ENCODE measurements at regions not wholly inside any gene's neighbourhood (a gene's known extent, or its start where the extent isn't known, plus 50 kb on each side); places are given as distances from the start of the nearest gene placed in this dataset.

GRCh38 chr11:28582506-28582905 is 474.3 kb downstream of the METTL15 start:
- H3K4me3 ChIP-seq (ENCODE audit: control insufficient read depth, low read depth, low read length): no peak overlapping the region
- DNase-seq (ENCODE audit: low read depth): no peak
- no peak for TF ChIP-seq CTCF (IDR thresholded peaks at IDR 0.05; ENCODE audit: control insufficient read depth, insufficient read depth, low read depth, low read length, missing control alignments)

GRCh38 chr11:28581286-28582242 is 473.4 kb downstream of the METTL15 start:
- TF ChIP-seq CTCF (IDR thresholded peaks at IDR 0.05; ENCODE audit: control insufficient read depth, insufficient read depth, low read depth, low read length, missing control alignments): no peak
- peak; percentile 46 for DNase-seq (ENCODE audit: low read depth)

GRCh38 chr11:28571371-28571770 is 463.2 kb downstream of the METTL15 start:
- DNase-seq (ENCODE audit: low read depth): no peak
- TF ChIP-seq CTCF (IDR thresholded peaks at IDR 0.05; ENCODE audit: control insufficient read depth, insufficient read depth, low read depth, low read length, missing control alignments): no peak

More at GRCh38 chr11:28581286-28582242, 473.4 kb downstream of the METTL15 start:
- no peak overlapping the region for H3K4me3 ChIP-seq (ENCODE audit: control insufficient read depth, low read depth, low read length)

GRCh38 chr11:28569106-28569505 is 460.9 kb downstream of the METTL15 start:
- no peak overlapping the region for H3K4me3 ChIP-seq (ENCODE audit: control insufficient read depth, low read depth, low read length)
- no peak for TF ChIP-seq CTCF (IDR thresholded peaks at IDR 0.05; ENCODE audit: control insufficient read depth, insufficient read depth, low read depth, low read length, missing control alignments)
- DNase-seq (ENCODE audit: low read depth): no peak

More at GRCh38 chr11:28571371-28571770, 463.2 kb downstream of the METTL15 start:
- no peak overlapping the region for H3K4me3 ChIP-seq (ENCODE audit: control insufficient read depth, low read depth, low read length)

GRCh38 chr11:28566339-28567089 is 458.3 kb downstream of the METTL15 start:
- peak; percentile 87 for DNase-seq (ENCODE audit: low read depth)
- TF ChIP-seq CTCF (IDR thresholded peaks at IDR 0.05; ENCODE audit: control insufficient read depth, insufficient read depth, low read depth, low read length, missing control alignments): no peak
- H3K4me3 ChIP-seq (ENCODE audit: control insufficient read depth, low read depth, low read length): peak overlapping the region; percentile 0

- no peak for TF ChIP-seq CTCF (IDR thresholded peaks at IDR 0.05; ENCODE audit: control insufficient read depth, insufficient read depth, low read depth, low read length, missing control alignments)
- H3K4me3 ChIP-seq (ENCODE audit: control insufficient read depth, low read depth, low read length): no peak overlapping the region
- no peak for DNase-seq (ENCODE audit: low read depth)
These were observed 451.3 kb downstream of the METTL15 start for GRCh38 chr11:28559492-28559891.
